CD4-positive, alpha-beta T cell treated with Interleukin-6 at 100 ng/mL for 8 hours (primary cell): ENCODE measurements at regions not wholly inside any gene's neighbourhood (a gene's known extent, or its start where the extent isn't known, plus 50 kb on each side); places are given as distances from the start of the nearest gene placed in this dataset.
"Not testable (repeated sequence)": the region's sequence is repeated elsewhere in the genome, so short reads cannot be mapped to it uniquely, and the experiment has no call there.

Experiments used
- DNase-seq: peaks from one replicate; pipeline ENCODE4 v3.0.0-alpha.2; 2020; ENCODE audit warnings: mixed read lengths, low spot score

GRCh38 chr3:153370680-153371079 lies 208.7 kb downstream of the RAP2B start:
- DNase-seq, result no peak

GRCh38 chr3:153372326-153372725 lies 210.3 kb downstream of the RAP2B start:
- no peak for DNase-seq

GRCh38 chr3:153373606-153374005 lies 211.6 kb downstream of the RAP2B start:
- no peak for DNase-seq

GRCh38 chr3:153378366-153378765 lies 216.3 kb downstream of the RAP2B start:
- DNase-seq, result not testable (repeated sequence)

- DNase-seq, result no peak
These were observed 217.5 kb downstream of the RAP2B start for GRCh38 chr3:153379516-153379915.

GRCh38 chr3:153385343-153385742 lies 223.3 kb downstream of the RAP2B start:
- no peak for DNase-seq

- DNase-seq, result no peak
These were observed 230.3 kb downstream of the RAP2B start for GRCh38 chr3:153392363-153392762.

GRCh38 chr3:153394017-153394416 lies 232.0 kb downstream of the RAP2B start:
- no peak for DNase-seq

GRCh38 chr3:153396581-153396980 lies 234.6 kb downstream of the RAP2B start:
- DNase-seq, result no peak

GRCh38 chr3:153397794-153398193 lies 235.8 kb downstream of the RAP2B start:
- no peak for DNase-seq

GRCh38 chr3:153399636-153400035 lies 237.6 kb downstream of the RAP2B start:
- no peak for DNase-seq

GRCh38 chr3:153400641-153401040 lies 238.6 kb downstream of the RAP2B start:
- DNase-seq, result no peak

- DNase-seq, result no peak
These were observed 242.1 kb downstream of the RAP2B start for GRCh38 chr3:153404157-153404556.

- not testable (repeated sequence) for DNase-seq
These were observed 243.3 kb downstream of the RAP2B start for GRCh38 chr3:153405320-153405719.

GRCh38 chr3:153410517-153410916 lies 248.5 kb downstream of the RAP2B start:
- no peak for DNase-seq

GRCh38 chr3:153414982-153415381 lies 253.0 kb downstream of the RAP2B start:
- DNase-seq, result no peak

GRCh38 chr3:153422314-153422713 lies 260.3 kb downstream of the RAP2B start:
- no peak for DNase-seq

GRCh38 chr3:153423820-153424219 lies 261.8 kb downstream of the RAP2B start:
- DNase-seq, result not testable (repeated sequence)

- no peak for DNase-seq
These were observed 264.3 kb downstream of the RAP2B start for GRCh38 chr3:153426344-153426743.

GRCh38 chr3:153426803-153427202 lies 264.8 kb downstream of the RAP2B start:
- no peak for DNase-seq

- no peak for DNase-seq
These were observed 267.8 kb downstream of the RAP2B start for GRCh38 chr3:153429821-153430220.

- no peak for DNase-seq
These were observed 269.1 kb downstream of the RAP2B start for GRCh38 chr3:153431076-153431475.

GRCh38 chr3:153437666-153438065 lies 275.6 kb downstream of the RAP2B start:
- DNase-seq, result no peak

GRCh38 chr3:153438271-153438670 lies 276.2 kb downstream of the RAP2B start:
- no peak for DNase-seq

GRCh38 chr3:153439780-153440179 lies 277.8 kb downstream of the RAP2B start:
- DNase-seq, result no peak
